PFSK-1 (cell line): ENCODE measurements at regions not wholly inside any gene's neighbourhood (a gene's known extent, or its start where the extent isn't known, plus 50 kb on each side); places are given as distances from the start of the nearest gene placed in this dataset.

Experiments used
- FOXP2 ChIP-seq: optimal IDR thresholded peaks from 2 replicates; pipeline ENCODE3; 2011; ENCODE audit warnings: borderline replicate concordance, control low read depth, inconsistent platforms; ENCODE audit not compliant: insufficient read depth; ENCODE audit errors: extremely low read length, extremely low read depth
- POLR2AphosphoS5 ChIP-seq: IDR thresholded peaks from 2 replicates; pipeline ENCODE4 v1.6.1; 2012; ENCODE audit warnings: low read depth, mild to moderate bottlenecking, control low read depth, low read length, moderate library complexity
- REST ChIP-seq, 2 experiments: IDR thresholded peaks; 2 replicates each; pipeline versions ENCODE4 v1.6.1 to v1.8.0; 2011 to 2012; ENCODE audit warnings: low read depth in 2 of 2, low read length in 2 of 2, control low read depth in 1 of 2, inconsistent platforms in 1 of 2, mild to moderate bottlenecking in 1 of 2, moderate library complexity in 1 of 2; ENCODE audit not compliant: insufficient read depth in 1 of 2
- SIN3A ChIP-seq: IDR thresholded peaks from 2 replicates; pipeline ENCODE4 v1.6.1; 2012; ENCODE audit warnings: mild to moderate bottlenecking, low read length, moderate library complexity, borderline replicate concordance; ENCODE audit not compliant: insufficient read depth
- TAF1 ChIP-seq: IDR thresholded peaks from 2 replicates; pipeline ENCODE4 v1.6.1; 2012; ENCODE audit warnings: low read length, control low read depth, borderline replicate concordance; ENCODE audit not compliant: insufficient read depth

GRCh38 chr17:15117239-15117638 lies 147.9 kb downstream of the PMP22 start:
- no peak for TF ChIP-seq POLR2AphosphoS5
- TF ChIP-seq SIN3A = no peak
- TF ChIP-seq TAF1 = no peak
- TF ChIP-seq REST (IDR thresholded peaks at IDR 0.05; ENCODE audit: insufficient read depth in 1 of 2, low read depth in 2 of 2, low read length in 2 of 2) = no peak
- no peak for TF ChIP-seq FOXP2

GRCh38 chr17:15112846-15113617 lies 152.1 kb downstream of the PMP22 start:
- TF ChIP-seq POLR2AphosphoS5 = no peak
- TF ChIP-seq REST (IDR thresholded peaks at IDR 0.05; ENCODE audit: insufficient read depth in 1 of 2, low read depth in 2 of 2, low read length in 2 of 2) = no peak
- no peak for TF ChIP-seq TAF1
- TF ChIP-seq FOXP2 = no peak
- no peak for TF ChIP-seq SIN3A

GRCh38 chr17:15109608-15110007 lies 155.5 kb downstream of the PMP22 start:
- no peak for TF ChIP-seq SIN3A
- no peak for TF ChIP-seq FOXP2
- no peak for TF ChIP-seq REST (IDR thresholded peaks at IDR 0.05; ENCODE audit: insufficient read depth in 1 of 2, low read depth in 2 of 2, low read length in 2 of 2)
- no peak for TF ChIP-seq TAF1
- no peak for TF ChIP-seq POLR2AphosphoS5

- no peak for TF ChIP-seq TAF1
- no peak for TF ChIP-seq FOXP2
- no peak for TF ChIP-seq SIN3A
- no peak for TF ChIP-seq REST (IDR thresholded peaks at IDR 0.05; ENCODE audit: insufficient read depth in 1 of 2, low read depth in 2 of 2, low read length in 2 of 2)
- TF ChIP-seq POLR2AphosphoS5 = no peak
These were observed 156.1 kb downstream of the PMP22 start for GRCh38 chr17:15108992-15109391.

- TF ChIP-seq REST (IDR thresholded peaks at IDR 0.05; ENCODE audit: insufficient read depth in 1 of 2, low read depth in 2 of 2, low read length in 2 of 2) = no peak
- TF ChIP-seq TAF1 = no peak
- no peak for TF ChIP-seq POLR2AphosphoS5
- no peak for TF ChIP-seq SIN3A
- TF ChIP-seq FOXP2 = no peak
These were observed 158.6 kb downstream of the PMP22 start for GRCh38 chr17:15106540-15106939.
